ENCODE measurements at regions not wholly inside any gene's neighbourhood (a gene's known extent, or its start where the extent isn't known, plus 50 kb on each side); places are given as distances from the start of the nearest gene placed in this dataset.

GRCh38 chr10:61047788-61048560 is 104.0 kb upstream of the RHOBTB1 start:
- TF ChIP-seq EZH2phosphoT487 (IDR thresholded peaks at IDR 0.05; ENCODE audit: borderline replicate concordance, low read length) (no peak), EZH2 (IDR thresholded peaks at IDR 0.05; ENCODE audit: low read length, unreplicated experiment) (no peak)
- TF ChIP-seq, protein P1, sequence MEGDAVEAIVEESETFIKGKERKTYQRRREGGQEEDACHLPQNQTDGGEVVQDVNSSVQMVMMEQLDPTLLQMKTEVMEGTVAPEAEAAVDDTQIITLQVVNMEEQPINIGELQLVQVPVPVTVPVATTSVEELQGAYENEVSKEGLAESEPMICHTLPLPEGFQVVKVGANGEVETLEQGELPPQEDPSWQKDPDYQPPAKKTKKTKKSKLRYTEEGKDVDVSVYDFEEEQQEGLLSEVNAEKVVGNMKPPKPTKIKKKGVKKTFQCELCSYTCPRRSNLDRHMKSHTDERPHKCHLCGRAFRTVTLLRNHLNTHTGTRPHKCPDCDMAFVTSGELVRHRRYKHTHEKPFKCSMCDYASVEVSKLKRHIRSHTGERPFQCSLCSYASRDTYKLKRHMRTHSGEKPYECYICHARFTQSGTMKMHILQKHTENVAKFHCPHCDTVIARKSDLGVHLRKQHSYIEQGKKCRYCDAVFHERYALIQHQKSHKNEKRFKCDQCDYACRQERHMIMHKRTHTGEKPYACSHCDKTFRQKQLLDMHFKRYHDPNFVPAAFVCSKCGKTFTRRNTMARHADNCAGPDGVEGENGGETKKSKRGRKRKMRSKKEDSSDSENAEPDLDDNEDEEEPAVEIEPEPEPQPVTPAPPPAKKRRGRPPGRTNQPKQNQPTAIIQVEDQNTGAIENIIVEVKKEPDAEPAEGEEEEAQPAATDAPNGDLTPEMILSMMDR (conservative IDR thresholded peaks at IDR 0.05; ENCODE audit: low read depth, low read length): no peak
